ENCODE measurements at regions not wholly inside any gene's neighbourhood (a gene's known extent, or its start where the extent isn't known, plus 50 kb on each side); places are given as distances from the start of the nearest gene placed in this dataset.

GRCh38 chr7:47103498-47104205, 478.3 kb downstream of the TNS3 start:
- no peak for TF ChIP-seq CTCF (IDR thresholded peaks at IDR 0.05; ENCODE audit: control extremely low read depth in 1 of 3, insufficient read depth in 1 of 3, low read depth in 1 of 3, low read length in 3 of 3)
- no peak for TF ChIP-seq MAX (IDR thresholded peaks at IDR 0.05)
- no peak for TF ChIP-seq EP300 (IDR thresholded peaks at IDR 0.05; ENCODE audit: borderline replicate concordance in 1 of 2, low read depth in 2 of 2, low read length in 2 of 2)
- no peak for TF ChIP-seq SIN3A (conservative IDR thresholded peaks at IDR 0.05 in 1 of 2, IDR thresholded peaks at IDR 0.05 in 1 of 2; ENCODE audit: low read depth in 1 of 2, low read length in 2 of 2)
- no peak for TF ChIP-seq SRF (IDR thresholded peaks at IDR 0.05; ENCODE audit: low read depth, low read length)
- no peak for TF ChIP-seq POLR2A (IDR thresholded peaks at IDR 0.05; ENCODE audit: control extremely low read depth in 1 of 2, low read depth in 2 of 2, low read length in 2 of 2)
- TF ChIP-seq EZH2 (IDR thresholded peaks at IDR 0.05; ENCODE audit: low read depth, low read length, severe bottlenecking), result no peak
- TF ChIP-seq MAFK (IDR thresholded peaks at IDR 0.05; ENCODE audit: low read depth, low read length), result no peak
- no peak for TF ChIP-seq TEAD4 (IDR thresholded peaks at IDR 0.05; ENCODE audit: low read depth, low read length)
- TF ChIP-seq JUN (IDR thresholded peaks at IDR 0.05; ENCODE audit: low read depth, low read length), result no peak
- no peak for TF ChIP-seq KDM1A (IDR thresholded peaks at IDR 0.05; ENCODE audit: borderline replicate concordance, low read length)
- no peak for TF ChIP-seq BRCA1 (IDR thresholded peaks at IDR 0.05; ENCODE audit: low read depth, low read length)
- no peak for TF ChIP-seq E2F6 (IDR thresholded peaks at IDR 0.05)

Data from H1 (cell line).